Kidney (tissue), 13 donors: ENCODE measurements at regions not wholly inside any gene's neighbourhood (a gene's known extent, or its start where the extent isn't known, plus 50 kb on each side); places are given as distances from the start of the nearest gene placed in this dataset.

Experiments used
- DNase-seq, 5 donors: peaks; one replicate each; pipeline ENCODE4 v3.0.0-alpha.2; 2013 to 2020
- FAIRE-seq: peaks from 2 replicates; lab custom pipeline; 2012; peaks lifted over from hg19 to GRCh38; lab: Jason Lieb, UNC
- H3K27ac ChIP-seq, 2 donors: one replicate each; pipeline ENCODE4 v1.7.0; 2013; ENCODE audit warnings: low read depth in 2 of 2, low read length in 2 of 2, inconsistent platforms in 1 of 2
- H3K27me3 ChIP-seq: one replicate; pipeline ENCODE4 v1.7.1; 2013; ENCODE audit warnings: low read length, inconsistent platforms; ENCODE audit not compliant: control insufficient read depth, insufficient read depth
- H3K36me3 ChIP-seq, 3 donors: one replicate each; pipeline versions ENCODE4 v1.7.0 to v1.7.1; 2013; ENCODE audit warnings: low read length in 3 of 3, control low read depth in 1 of 3, inconsistent platforms in 1 of 3; ENCODE audit not compliant: insufficient read depth in 3 of 3, control insufficient read depth in 2 of 3
- H3K4me1 ChIP-seq, 3 donors: one replicate each; pipeline versions ENCODE4 v1.7.0 to v1.7.1; 2013; ENCODE audit warnings: low read length in 3 of 3, inconsistent platforms in 1 of 3, low read depth in 1 of 3; ENCODE audit not compliant: control insufficient read depth in 2 of 3, insufficient read depth in 2 of 3
- H3K4me3 ChIP-seq, 3 donors: one replicate each; pipeline versions ENCODE4 v1.7.0 to v1.8.1; 2013; ENCODE audit warnings: low read length in 3 of 3, control low read depth in 1 of 3, inconsistent platforms in 1 of 3
- H3K9ac ChIP-seq, 3 donors: one replicate each; pipeline versions ENCODE4 v1.7.0 to v1.7.1; 2013; ENCODE audit warnings: low read length in 3 of 3, control low read depth in 1 of 3, inconsistent platforms in 1 of 3
- H3K9me3 ChIP-seq, 3 donors: one replicate each; pipeline versions ENCODE4 v1.7.0 to v1.7.1; 2013; ENCODE audit warnings: low read length in 3 of 3, control low read depth in 1 of 3, inconsistent platforms in 1 of 3; ENCODE audit not compliant: control insufficient read depth in 2 of 3, insufficient read depth in 1 of 3
- CTCF ChIP-seq: IDR thresholded peaks from 3 replicates; pipeline ENCODE4 v1.5.1; 2012; ENCODE audit warnings: mild to moderate bottlenecking, moderate library complexity, borderline replicate concordance; ENCODE audit not compliant: insufficient read depth; ENCODE audit errors: extremely low read depth
- intact Hi-C: fragments of 100-400 bp; cut with DNase I; formaldehyde crosslinking; loops from one replicate; pipeline ENCODE4 v1.11.1; 2022
- donor health status: control.
- donor health status: control.
- donor health status: control.
- donor health status: control.
- donor health status: control.
- donor health status: DM: yes; HTN: yes; CAD: no.
- donor health status: Normal renal cell carcinoma (clear cell type).

- Histone ChIP-seq H3K27ac (no peak overlapping the region), H3K9me3 (no peaks in the 10 kb centered on the region), H3K4me1 (no peaks in the 10 kb centered on the region), H3K9ac (no peak overlapping the region), H3K36me3 (no peaks in the 10 kb centered on the region), H3K4me3 (no peak overlapping the region), H3K27me3 (no peaks in the 10 kb centered on the region)
- peak; percentile 11 for TF ChIP-seq CTCF
- FAIRE-seq (peak; percentile 94), DNase-seq (peak in 1 of 5 donors; percentile 18)
- intact Hi-C loops: no loop called here
Measured at GRCh38 chr2:13046557-13047165, 329.9 kb downstream of the TRIB2 start.

GRCh38 chr2:13050764-13051163, 334.0 kb downstream of the TRIB2 start:
- H3K4me3 ChIP-seq: no peak overlapping the region
- no peaks in the 10 kb centered on the region for H3K4me1 ChIP-seq
- no peaks in the 10 kb centered on the region for H3K36me3 ChIP-seq
- no peaks in the 10 kb centered on the region for H3K27me3 ChIP-seq
- H3K9ac ChIP-seq: no peak overlapping the region
- no peak for TF ChIP-seq CTCF
- no peak for DNase-seq
- H3K27ac ChIP-seq: no peak overlapping the region
- H3K9me3 ChIP-seq: no peaks in the 10 kb centered on the region
- intact Hi-C loops: no loop called here
- FAIRE-seq: no peak

GRCh38 chr2:13052547-13052946, 335.8 kb downstream of the TRIB2 start:
- intact Hi-C loops: no loop called here
- H3K9me3 ChIP-seq: no peaks in the 10 kb centered on the region
- no peaks in the 10 kb centered on the region for H3K4me1 ChIP-seq
- H3K36me3 ChIP-seq: no peaks in the 10 kb centered on the region
- no peak overlapping the region for H3K4me3 ChIP-seq
- TF ChIP-seq CTCF: no peak
- no peaks in the 10 kb centered on the region for H3K27me3 ChIP-seq
- FAIRE-seq (no peak), DNase-seq (no peak)
- H3K27ac ChIP-seq: no peak overlapping the region
- no peak overlapping the region for H3K9ac ChIP-seq
